ENCODE measurements at regions not wholly inside any gene's neighbourhood (a gene's known extent, or its start where the extent isn't known, plus 50 kb on each side); places are given as distances from the start of the nearest gene placed in this dataset.

GRCh38 chr6:154894902-154895301 lies 100.2 kb upstream of the TIAM2 start:
- peak overlapping the region in 1 of 2 donors; percentile 66 for H3K27ac Mint-ChIP-seq
- H3K4me1 Mint-ChIP-seq, result peaks cover 0 to 6% of the 10 kb centered on the region in 2 donors
- no peak for ATAC-seq
- 70% methylated on average over 4 of the region's 4 CpGs for WGBS (ENCODE audit: insufficient coverage)
- Histone ChIP-seq H3K4me3 (ENCODE audit: low read length) (no peak overlapping the region), H3K4me1 (ENCODE audit: control insufficient read depth, insufficient read depth, low read length) (no peaks in the 10 kb centered on the region), H3K27ac (ENCODE audit: low read length) (no peak overlapping the region), H3K27me3 (ENCODE audit: control insufficient read depth, insufficient read depth, low read length) (no peaks in the 10 kb centered on the region), H3K36me3 (ENCODE audit: control insufficient read depth, insufficient read depth, low read length) (peaks cover 4% of the 10 kb centered on the region), H3K9me3 (ENCODE audit: control insufficient read depth, insufficient read depth, low read length) (no peaks in the 10 kb centered on the region)
- H3K4me3 Mint-ChIP-seq, result no peak overlapping the region
- H3K36me3 Mint-ChIP-seq, result no peaks in the 10 kb centered on the region
- no peak for DNase-seq
- intact Hi-C loops (cut with micrococcal nuclease), result no loop called here
- no peaks in the 10 kb centered on the region for H3K9me3 Mint-ChIP-seq
- no peaks in the 10 kb centered on the region for H3K27me3 Mint-ChIP-seq (ENCODE audit: low read depth in 2 of 2)
- no peak for TF ChIP-seq CTCF (IDR thresholded peaks at IDR 0.05)

GRCh38 chr6:154895841-154896240 lies 99.3 kb upstream of the TIAM2 start:
- no peaks in the 10 kb centered on the region for H3K27me3 ChIP-seq (ENCODE audit: control insufficient read depth, insufficient read depth, low read length)
- peaks cover 0 to 5% of the 10 kb centered on the region in 2 donors for H3K4me1 Mint-ChIP-seq
- H3K27me3 Mint-ChIP-seq (ENCODE audit: low read depth in 2 of 2), result no peaks in the 10 kb centered on the region
- no peaks in the 10 kb centered on the region for H3K36me3 Mint-ChIP-seq
- TF ChIP-seq CTCF (IDR thresholded peaks at IDR 0.05), result no peak
- intact Hi-C loops (cut with micrococcal nuclease), result no loop called here
- ATAC-seq (no peak), DNase-seq (no peak)
- 98% methylated on average over 5 of the region's 6 CpGs for WGBS (ENCODE audit: insufficient coverage)
- H3K36me3 ChIP-seq (ENCODE audit: control insufficient read depth, insufficient read depth, low read length), result peaks cover 4% of the 10 kb centered on the region
- H3K27ac ChIP-seq (ENCODE audit: low read length), result no peak overlapping the region
- H3K4me3 Mint-ChIP-seq, result no peak overlapping the region
- no peaks in the 10 kb centered on the region for H3K9me3 ChIP-seq (ENCODE audit: control insufficient read depth, insufficient read depth, low read length)
- no peak overlapping the region for H3K4me3 ChIP-seq (ENCODE audit: low read length)
- H3K4me1 ChIP-seq (ENCODE audit: control insufficient read depth, insufficient read depth, low read length), result no peaks in the 10 kb centered on the region
- H3K27ac Mint-ChIP-seq, result no peak overlapping the region
- H3K9me3 Mint-ChIP-seq, result no peaks in the 10 kb centered on the region

- DNase-seq (no peak), ATAC-seq (no peak)
- peaks cover 0 to 5% of the 10 kb centered on the region in 2 donors for H3K4me1 Mint-ChIP-seq
- Histone ChIP-seq H3K4me3 (ENCODE audit: low read length) (no peak overlapping the region), H3K27me3 (ENCODE audit: control insufficient read depth, insufficient read depth, low read length) (no peaks in the 10 kb centered on the region), H3K9me3 (ENCODE audit: control insufficient read depth, insufficient read depth, low read length) (no peaks in the 10 kb centered on the region), H3K36me3 (ENCODE audit: control insufficient read depth, insufficient read depth, low read length) (peaks cover 4% of the 10 kb centered on the region), H3K4me1 (ENCODE audit: control insufficient read depth, insufficient read depth, low read length) (no peaks in the 10 kb centered on the region), H3K27ac (ENCODE audit: low read length) (no peak overlapping the region)
- WGBS (ENCODE audit: insufficient coverage), result 100% methylated on average over 3 of the region's 4 CpGs
- TF ChIP-seq CTCF (IDR thresholded peaks at IDR 0.05), result no peak
- no peaks in the 10 kb centered on the region for H3K9me3 Mint-ChIP-seq
- no peak overlapping the region for H3K27ac Mint-ChIP-seq
- no peaks in the 10 kb centered on the region for H3K36me3 Mint-ChIP-seq
- intact Hi-C loops (cut with micrococcal nuclease), result no loop called here
- no peak overlapping the region for H3K4me3 Mint-ChIP-seq
- H3K27me3 Mint-ChIP-seq (ENCODE audit: low read depth in 2 of 2), result no peaks in the 10 kb centered on the region
Measured at GRCh38 chr6:154898821-154899220, 96.3 kb upstream of the TIAM2 start.

GRCh38 chr6:154899824-154900463 lies 95.2 kb upstream of the TIAM2 start:
- WGBS (ENCODE audit: insufficient coverage), result 98% methylated on average over 10 of the region's 10 CpGs
- no peaks in the 10 kb centered on the region for H3K9me3 Mint-ChIP-seq
- DNase-seq (no peak), ATAC-seq (no peak)
- Histone ChIP-seq H3K36me3 (ENCODE audit: control insufficient read depth, insufficient read depth, low read length) (peaks cover 4% of the 10 kb centered on the region), H3K27me3 (ENCODE audit: control insufficient read depth, insufficient read depth, low read length) (no peaks in the 10 kb centered on the region), H3K4me3 (ENCODE audit: low read length) (no peak overlapping the region), H3K27ac (ENCODE audit: low read length) (no peak overlapping the region), H3K9me3 (ENCODE audit: control insufficient read depth, insufficient read depth, low read length) (no peaks in the 10 kb centered on the region), H3K4me1 (ENCODE audit: control insufficient read depth, insufficient read depth, low read length) (no peaks in the 10 kb centered on the region)
- H3K4me1 Mint-ChIP-seq, result peaks cover 0 to 3% of the 10 kb centered on the region in 2 donors
- H3K27me3 Mint-ChIP-seq (ENCODE audit: low read depth in 2 of 2), result no peaks in the 10 kb centered on the region
- H3K27ac Mint-ChIP-seq, result no peak overlapping the region
- TF ChIP-seq CTCF (IDR thresholded peaks at IDR 0.05), result no peak
- H3K36me3 Mint-ChIP-seq, result no peaks in the 10 kb centered on the region
- intact Hi-C loops (cut with micrococcal nuclease), result no loop called here
- no peak overlapping the region for H3K4me3 Mint-ChIP-seq
